NCI-H510A (cell line): ENCODE measurements at regions not wholly inside any gene's neighbourhood (a gene's known extent, or its start where the extent isn't known, plus 50 kb on each side); places are given as distances from the start of the nearest gene placed in this dataset.

Experiments used
- DNase-seq: peaks from one replicate; lab custom pipeline; 2025; lab: John Stamatoyannopoulos, UW

DNA sequence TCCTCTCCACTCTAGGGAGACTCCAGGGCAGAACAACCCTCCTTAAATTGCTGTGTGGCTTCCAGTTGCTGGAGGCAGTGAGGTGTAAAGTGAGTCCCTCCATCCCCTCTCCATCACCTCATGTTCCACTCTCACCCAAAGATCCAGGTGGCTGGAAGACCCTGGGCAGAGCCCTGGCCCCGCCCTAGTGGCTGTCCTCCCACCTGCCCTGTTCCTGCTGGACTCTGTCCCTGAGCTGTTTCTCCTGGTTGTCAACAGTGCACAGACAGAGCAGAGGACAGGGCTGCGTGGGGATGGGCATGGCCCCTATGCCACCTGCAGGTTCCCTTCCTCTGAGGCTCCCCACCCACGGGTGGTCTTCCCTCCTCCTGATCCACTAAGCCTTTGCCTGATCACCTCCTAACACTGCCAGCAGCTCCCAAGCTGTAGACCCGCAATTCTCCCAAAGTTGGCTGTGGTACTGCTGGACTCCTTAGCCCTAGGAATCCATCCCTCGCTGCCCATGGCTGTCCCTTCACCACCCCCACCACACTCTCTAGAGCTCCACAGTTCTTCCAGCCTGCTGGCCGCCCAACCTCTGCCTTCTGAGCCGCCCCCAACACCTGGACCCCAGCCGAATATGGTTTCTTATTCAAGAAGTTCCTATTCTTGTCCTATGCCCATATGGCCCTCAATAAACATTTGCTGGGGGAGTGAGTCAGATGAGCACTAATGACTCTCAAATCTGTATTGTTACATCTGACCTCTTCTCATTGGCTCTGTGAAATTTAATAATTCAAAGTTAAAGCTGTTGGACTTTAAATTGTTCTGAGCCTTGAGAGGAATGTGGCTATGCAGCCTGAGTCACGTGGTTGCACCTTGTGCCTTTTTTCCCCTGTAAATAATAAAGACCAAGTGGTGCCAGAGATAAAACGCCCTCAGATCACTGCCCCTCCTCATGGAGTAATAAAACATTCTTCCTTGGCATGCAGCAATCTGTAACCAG is 260.0 kb upstream of the HS6ST1 start:
- DNase-seq, result no peak

DNA sequence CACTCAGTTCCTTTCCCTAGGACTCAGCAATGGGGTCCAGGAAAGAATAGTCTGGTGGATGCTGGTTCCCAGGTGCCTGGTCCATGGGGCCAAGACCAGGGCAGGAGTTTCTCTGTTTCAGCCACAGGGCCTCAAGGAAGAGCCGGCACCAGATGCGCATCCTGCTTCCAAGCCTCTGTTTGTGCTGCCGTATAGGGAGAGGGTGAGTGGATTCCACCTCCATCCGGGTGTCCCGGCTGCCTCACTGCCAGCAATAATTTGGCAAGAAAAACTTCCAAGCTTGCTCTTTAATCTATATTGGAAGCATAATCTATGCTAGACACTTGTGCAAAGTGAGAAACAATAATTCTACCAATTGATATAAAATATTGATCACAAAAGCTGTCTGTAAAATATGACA is 261.2 kb upstream of the HS6ST1 start:
- DNase-seq, result no peak

DNA sequence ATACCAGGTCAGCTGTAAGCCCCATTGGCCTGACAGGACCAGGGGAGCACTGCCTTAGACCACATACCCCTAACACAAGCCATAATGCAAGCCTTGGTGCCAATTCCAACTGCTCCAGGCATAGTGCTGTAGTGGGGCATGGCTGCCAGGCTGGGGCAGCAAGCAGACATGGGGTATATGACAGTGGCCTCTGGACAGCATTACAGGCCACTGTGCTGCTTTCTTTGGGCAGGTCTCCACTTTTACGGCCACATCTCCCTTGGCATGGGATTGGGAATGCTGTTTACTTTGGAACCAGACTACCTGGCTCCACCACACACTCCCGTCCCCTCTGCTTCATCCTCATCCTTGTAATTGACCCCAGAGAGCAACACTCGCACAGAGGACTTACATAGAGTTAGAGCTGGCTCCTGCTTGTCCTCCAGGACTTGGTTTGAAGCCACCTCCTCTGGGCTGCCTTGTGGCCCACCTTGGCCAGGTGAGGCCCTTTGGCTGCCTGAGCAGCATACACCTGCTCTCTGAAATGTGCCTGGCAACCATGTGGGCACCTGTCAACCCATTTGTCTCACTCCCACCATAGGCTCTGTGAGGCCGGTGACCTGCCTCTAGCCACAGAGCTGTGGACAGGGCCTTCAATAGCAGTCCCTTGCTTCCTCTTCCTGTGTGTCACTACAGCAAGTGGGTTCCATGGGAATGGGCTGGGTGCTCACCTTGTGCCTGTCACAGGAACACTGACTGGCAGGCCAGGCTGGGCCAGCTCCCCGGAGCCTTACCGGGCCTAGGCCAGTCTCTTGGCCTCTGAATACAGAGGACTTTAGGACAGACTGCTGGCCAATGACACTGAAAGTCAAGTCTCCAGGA is 262.6 kb upstream of the HS6ST1 start:
- DNase-seq, result no peak

DNA sequence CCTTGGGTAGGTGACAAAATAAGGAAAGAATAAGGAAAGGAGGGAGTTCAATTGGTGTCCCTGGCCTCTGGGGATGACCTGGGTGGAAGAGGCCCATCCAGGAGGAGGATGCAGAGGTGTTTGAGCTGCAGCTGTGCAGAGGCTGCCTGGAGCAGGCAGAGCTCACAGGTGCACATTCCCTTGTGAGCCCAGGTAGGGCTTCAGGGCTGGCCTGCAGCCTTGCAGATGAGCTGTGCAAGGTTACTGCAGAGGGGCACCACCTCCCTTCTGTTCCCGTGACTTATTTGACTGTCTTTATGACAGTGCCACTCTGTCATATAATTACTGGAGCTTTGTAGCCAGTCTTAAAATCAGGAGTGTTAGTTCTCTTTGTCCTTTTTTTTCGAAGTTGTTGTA is 263.2 kb upstream of the HS6ST1 start:
- DNase-seq, result no peak

DNA sequence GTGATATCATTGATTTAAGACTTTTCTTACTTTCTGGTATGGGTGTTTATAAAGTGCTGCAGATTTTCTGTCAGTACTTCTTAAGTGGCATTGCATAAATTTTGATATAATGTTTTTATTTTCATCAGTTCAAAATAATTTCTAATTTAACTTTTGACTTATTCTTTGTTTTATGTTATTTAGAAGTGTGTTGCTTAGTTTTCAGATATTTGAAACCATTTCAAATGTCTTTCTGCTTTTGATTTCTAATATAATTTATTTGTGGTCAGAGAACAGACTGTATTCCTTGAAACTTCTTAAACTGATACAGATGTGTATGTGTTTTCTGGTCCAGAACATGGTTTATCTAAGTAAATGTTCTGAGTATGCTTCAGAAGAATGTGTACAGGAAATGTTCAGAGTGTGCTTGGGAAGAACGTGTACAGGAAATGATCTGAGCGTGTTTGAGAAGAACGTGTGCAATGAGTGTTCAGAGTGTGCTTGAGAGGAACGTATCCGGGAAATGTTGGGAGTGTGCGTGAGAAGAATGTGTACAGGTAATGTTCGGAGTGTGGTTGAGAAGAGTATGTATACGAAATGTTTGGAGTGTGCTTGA is 265.7 kb upstream of the HS6ST1 start:
- DNase-seq, result no peak

DNA sequence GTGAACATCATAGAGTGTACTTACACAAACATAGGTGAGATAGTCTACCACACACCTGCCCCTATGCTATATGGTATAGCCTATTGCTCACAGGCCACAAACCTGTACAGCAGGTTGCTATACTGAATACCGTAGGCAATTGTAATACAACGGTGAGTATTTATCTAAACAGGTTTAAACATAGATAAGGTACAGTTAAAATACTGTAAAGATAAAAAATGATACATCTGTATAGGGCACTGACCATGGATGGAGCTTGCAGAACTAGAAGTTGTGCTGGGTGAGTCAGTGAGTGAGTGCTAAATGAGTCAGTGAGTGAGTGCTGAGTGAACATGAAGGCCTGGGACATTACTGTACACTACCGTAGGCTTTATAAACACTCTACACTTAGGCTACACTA is 267.0 kb upstream of the HS6ST1 start:
- no peak for DNase-seq

DNA sequence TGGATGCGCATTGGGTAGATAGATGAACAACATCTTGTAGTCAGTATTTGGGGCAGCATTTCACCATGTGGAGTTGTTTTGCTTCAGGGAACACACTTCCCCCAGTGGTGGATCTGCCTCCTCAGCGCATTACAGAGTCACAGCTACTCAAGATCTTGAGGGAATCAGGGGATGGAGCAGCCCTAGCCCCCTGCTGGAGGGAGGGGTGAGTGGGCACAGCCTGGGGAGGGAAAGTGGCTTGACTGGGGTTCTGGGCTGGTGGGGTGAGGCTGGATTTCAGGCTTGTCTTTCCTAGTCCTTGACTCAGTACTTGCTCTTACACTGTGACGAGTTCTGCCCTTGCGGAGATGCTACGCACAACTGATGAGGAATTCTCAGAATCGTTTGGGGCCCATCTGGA is 271.0 kb upstream of the HS6ST1 start:
- DNase-seq, result no peak

DNA sequence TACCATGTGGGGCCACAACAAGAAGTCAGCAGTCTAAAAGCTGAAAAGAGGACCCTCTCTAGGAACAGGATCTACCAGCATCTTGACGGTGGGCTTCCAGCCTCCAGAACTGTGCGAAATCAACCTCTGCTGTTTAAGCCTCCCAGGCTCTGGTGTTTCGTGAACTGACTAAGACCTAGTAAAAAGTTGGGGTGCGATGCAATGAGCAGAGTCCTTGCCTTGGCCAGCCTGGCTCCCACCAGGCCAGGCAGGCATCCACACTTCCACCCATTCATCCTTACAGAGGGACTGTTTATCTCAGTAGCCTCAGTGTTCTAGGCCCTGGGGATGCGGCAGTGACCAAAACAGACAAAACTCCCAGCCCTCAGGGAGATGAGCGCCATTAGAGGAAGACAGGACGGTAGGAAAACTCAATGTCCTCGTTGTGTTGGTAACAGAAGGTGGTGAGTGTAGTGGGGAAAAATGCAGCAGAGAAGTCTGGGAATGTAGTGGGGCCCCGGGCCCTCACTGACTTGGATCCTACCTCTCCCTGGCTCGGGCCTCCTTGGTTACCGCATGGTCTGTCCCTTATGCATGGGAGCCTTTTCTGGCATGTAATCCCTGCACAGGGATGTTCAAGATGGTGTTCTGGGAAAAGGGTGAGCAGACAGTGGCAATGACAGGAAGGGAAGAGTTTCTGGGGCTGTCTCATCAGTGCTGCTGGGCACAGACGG is 271.8 kb upstream of the HS6ST1 start:
- no peak for DNase-seq

DNA sequence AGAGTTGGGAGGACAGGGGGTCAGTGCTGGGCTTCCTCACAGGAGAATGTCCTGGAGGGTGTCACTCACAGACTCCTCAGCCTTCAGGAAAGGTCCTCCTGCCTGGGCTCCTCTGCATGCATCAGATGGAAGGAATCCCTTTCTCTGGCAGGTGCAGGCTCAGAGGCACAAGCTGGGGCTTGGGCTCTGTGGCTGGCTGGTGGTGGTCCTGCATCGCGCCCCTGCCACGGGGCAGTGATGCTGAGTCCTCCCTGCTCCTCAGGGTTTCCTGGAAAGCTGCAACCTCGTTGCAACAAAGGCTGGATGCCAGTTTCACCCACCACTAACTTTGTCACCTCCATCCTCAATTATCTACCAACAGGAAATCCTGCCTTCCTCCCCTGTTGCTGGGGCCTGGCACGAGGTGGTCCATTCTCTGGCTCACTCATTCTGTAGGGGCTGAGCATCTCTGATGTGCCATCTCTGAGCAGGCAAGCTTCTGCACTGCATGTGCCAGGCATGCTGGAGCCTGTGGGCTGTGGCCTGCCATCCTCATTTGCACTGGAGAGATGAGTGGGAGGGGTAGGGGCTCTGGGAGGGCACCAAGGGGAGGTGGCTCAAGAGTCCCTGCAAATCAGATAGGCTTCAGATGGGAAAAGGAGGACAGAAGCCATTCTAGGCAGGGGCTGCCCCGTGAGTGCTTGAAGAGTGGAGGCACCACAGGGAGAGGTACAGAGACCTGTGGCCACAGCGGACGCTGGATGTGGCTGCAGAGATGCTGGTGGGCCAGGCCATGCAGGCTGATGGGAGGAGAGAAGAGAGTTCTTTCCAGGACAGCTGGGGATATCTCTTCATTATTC is 272.6 kb upstream of the HS6ST1 start:
- no peak for DNase-seq

DNA sequence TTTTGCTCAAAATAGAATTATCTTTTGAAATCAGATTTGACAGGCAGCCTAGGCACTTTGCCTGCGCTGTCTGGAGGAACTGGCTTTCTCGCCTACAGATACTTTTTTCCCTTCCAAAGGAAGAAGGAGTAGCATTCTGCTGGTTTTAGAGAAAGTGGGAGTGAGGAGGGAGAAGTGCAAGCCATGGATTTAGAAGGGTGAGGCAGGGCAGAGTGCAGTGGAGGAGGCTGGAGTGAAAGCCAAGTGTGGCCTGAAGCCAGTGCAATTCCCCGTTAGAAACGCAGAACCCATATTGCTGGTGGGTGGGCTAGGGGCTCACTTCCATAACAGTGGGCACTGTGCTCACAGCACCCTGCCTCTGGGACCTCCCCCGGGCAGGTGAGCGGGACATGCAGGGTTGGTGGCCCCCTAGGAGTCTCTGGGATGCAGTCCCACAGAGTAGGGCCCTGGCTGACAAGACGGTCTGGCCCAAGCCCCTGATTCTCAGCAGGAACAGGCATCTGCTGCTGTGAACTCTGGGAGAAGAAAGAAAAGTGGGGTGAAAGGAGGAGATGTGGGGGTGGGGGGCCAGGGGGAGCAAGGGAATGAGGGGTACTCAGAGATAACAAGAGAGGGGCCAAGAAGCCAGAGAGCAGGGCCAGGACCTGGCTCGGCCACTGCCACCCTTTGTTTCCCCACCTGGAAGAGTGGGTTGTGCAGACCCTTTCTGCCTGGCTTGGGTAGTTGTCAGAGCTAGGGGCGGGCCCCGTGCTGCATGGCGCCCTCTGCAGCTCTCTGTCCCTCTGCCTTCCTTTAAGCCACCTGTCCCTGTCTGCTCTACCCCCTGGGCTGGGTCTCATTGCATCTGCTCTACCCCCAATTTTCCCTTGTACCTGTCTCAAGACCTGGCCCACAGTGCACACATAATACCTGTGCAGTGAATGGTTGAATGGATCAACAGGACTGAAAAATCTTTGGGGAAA is 273.5 kb upstream of the HS6ST1 start:
- no peak for DNase-seq

DNA sequence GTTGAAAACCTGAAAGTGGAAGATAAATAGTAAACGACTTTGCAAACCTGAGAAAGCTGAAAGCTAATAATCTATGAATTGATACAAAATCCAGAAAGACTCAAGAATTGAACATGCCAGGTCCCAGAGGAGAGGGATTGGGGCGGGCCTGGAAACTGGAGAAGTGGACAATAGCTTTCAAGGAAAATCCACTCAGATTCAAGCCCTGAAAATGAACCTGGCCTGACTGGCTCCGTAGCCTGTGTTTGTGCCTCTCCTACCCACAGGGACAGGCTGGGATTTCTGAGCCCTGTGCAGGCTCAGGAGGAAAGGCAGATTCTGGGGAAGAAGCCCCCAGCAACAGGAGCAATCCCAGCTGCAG is 274.8 kb upstream of the HS6ST1 start:
- DNase-seq, result no peak

DNA sequence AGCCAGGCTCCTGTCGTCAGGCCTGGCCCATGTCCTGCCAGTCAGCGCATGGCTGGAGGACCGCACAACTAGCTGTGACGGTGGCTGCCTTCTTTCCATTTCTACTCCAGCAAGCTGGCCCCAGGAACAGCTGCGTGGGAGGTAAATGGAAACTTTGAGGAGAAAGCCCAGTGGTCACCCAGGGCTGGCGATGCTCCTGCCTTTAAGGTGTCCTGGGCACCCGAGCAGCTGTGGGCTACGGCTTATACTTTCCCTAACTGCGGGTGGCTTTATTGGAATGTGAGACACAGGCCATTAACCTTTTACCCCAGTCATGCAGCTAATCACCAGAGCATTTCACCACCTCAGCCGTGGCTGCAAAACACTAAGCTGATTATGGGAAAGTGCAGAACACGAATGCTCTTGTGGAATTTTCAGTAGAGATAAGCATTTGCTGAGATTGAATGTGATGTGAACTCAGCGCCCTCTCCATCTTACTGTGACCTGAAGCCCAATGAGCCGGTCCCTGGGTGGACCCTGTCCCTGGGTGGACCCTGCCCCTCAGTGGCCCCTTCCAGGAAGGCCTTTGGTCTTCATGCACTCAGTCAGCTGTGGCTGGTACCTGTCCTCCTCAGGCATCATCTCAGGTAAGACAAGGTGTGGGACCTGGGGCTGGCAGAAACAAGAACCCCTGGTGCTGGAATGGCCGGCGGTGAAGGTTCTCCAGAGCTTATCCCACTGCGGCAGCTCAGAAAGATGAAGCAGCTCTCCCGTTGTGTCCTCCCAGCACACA is 275.4 kb upstream of the HS6ST1 start:
- DNase-seq, result no peak

DNA sequence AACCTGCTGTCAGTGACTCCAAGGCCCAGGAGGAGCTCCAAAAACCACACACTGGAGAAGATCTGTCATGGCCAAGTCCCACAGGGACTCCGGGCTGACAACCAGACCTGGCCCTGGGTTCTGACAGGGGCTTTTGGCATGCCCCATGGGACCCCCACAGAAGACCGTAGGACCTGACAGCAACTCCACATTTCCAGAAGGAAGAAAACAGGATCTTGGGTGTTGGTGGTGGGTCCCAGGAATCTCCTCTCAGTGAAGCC is 275.9 kb upstream of the HS6ST1 start:
- no peak for DNase-seq

DNA sequence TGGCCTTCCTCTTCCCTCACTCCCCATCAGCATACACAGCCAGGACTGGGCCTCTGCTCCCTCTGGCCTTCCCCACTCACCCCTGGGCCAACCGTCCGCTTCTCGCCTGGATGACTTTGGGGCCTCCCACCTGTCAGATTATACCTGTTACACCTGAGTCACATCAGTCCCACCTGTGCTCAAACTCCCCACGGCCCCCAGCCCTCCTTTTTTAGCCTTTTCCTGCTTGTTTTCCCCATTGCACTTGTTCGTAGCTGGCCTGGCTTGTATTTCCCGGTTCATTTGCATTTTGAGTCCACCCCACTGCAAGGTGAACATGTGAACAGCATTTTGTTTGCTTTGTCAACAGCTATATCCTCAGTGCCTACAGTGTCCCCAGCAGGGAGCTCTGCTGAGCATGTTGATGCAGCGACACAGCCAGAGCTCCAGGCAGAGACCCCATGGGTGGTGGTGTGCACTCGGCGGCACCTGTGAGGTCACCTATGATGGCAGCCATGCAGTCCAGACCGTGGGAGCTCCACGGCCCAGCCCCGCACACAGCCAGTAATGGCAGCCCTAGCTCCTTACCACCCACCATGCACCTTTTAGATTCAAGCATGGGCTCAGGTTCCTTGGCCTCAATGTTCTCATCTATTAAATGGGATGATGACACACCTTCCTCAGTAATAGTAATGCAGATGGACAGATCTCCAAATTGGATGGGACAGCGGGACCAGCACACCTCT is 276.4 kb upstream of the HS6ST1 start:
- DNase-seq, result peak; percentile 69

DNA sequence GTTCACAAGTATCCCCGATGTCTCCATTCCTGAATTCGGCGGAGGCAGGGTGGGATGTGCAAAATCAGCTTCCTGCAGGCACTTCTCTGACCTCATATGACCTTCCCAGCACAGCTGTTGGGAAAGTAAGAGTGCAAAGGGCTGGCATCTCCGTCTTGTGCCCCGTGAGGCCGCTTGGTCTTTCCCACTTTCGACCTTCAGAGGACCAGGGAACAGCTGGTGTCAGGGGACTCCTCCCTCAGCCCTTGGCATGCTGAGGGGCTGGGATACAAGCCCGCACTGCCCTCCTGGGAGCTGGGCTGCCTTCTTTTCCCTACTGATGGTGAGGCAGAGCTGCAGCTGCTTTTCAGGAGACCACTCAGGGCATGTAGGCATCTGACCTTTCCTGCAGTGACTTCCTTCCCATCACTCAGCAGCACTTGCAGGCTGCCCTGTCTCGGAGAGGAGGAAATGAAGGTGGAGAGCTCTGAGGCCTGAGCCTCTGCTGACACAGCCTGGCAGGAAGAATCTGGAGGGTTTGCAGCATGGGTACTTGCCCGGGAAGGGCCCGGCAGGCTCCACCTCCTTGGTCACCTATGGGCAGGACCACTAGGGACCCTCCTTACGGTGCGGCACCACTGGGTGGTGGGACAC is 277.2 kb upstream of the HS6ST1 start:
- no peak for DNase-seq

DNA sequence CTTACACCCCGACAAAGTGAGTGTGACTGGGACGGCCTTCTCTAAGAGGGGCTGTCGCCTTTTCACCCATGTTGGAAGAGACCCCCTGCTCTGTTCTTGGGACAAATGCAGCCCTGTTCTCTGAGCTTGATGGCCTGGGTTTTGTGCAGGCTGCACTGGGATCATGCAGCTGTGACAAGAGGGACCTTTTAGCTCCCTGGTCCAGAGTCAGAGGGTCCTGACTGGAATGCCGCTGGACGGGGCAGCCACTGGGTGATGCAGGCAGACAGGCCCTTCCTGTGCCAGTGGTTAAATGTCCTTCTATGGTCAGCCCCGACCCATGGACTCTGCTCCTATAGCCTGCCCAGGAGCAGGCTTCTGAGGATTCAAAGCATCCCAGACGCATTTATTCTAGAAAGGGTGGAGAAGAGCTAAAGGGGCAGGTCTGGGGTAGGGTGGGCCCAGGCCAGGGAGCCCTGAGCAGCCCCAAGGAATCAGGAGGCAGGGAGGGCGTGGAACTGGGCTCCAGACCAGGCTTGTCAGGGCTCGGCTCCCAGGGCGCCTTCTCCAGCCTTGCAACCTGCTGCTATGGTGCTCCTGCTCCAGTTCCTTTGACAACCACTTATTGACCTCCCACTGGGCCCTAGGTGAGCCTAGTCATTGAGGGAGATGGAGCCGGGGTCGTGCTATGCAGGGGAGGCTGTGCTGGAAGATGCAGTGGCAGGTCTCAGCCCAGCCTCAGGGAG is 277.9 kb upstream of the HS6ST1 start:
- DNase-seq, result no peak

DNA sequence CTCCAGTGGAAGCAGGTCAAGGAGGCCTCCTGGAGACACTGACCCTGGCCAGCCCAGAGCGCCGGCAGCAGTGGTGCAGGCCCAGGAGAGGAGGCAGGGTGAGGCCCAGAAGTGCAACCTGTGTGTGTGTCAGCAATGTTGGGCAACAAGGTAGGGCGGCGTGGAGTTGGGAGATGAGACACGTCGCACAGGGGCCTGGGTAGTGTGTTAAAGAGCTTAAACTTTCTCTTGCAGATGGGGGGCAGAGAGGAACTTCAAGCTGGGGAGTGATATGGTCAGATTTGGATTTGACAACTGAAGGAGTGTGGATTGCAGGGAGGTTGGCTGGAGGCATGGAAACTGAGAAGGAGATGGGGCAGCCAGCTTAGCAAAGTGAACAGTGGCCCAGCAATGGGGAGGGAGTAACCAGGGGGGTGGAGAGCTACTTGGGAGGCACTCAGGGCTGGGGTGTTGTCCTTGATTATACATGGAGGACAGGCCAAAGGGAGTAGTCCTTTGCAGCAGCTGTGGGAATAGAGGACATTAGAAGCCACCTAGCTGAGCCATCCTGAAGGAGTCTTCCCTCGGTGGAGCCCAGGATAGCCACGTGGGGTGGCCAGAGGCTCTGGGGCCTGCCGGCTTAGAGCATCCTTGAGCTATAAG is 278.6 kb upstream of the HS6ST1 start:
- DNase-seq, result no peak
